HG03175 (cell line): ENCODE measurements at regions not wholly inside any gene's neighbourhood (a gene's known extent, or its start where the extent isn't known, plus 50 kb on each side); places are given as distances from the start of the nearest gene placed in this dataset.

ENCODE experiments used
- ATAC-seq: cut with Tn5 transposase; IDR thresholded peaks from one replicate; pipeline ENCODE4 v1.9.1; 2021; ENCODE audit warnings: mild to moderate bottlenecking, moderate library complexity; ENCODE audit not compliant: unreplicated experiment

- ATAC-seq: no peak
Measured at GRCh38 chr13:34001389-34001788, 183.4 kb downstream of the RFC3 start.

DNA sequence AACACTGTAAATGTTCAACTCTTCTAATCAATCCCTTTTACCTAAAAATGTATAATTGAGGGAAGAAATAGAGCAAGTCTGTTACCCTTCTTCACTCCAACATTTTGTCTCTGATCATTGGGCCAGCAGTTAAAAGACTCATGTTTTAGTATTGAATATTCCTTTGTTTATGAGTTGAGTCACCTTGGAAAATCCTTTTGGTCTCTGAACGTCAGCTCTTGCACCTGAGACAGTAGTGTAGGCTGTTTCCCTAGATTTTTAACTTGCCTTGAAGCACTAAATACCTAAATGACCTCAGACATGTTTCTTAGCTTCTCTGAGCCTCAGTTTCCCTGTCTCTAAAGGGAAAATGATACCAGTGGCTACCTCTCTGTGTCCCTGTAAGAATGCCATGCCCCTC lies 184.2 kb downstream of the RFC3 start:
- no peak for ATAC-seq

DNA sequence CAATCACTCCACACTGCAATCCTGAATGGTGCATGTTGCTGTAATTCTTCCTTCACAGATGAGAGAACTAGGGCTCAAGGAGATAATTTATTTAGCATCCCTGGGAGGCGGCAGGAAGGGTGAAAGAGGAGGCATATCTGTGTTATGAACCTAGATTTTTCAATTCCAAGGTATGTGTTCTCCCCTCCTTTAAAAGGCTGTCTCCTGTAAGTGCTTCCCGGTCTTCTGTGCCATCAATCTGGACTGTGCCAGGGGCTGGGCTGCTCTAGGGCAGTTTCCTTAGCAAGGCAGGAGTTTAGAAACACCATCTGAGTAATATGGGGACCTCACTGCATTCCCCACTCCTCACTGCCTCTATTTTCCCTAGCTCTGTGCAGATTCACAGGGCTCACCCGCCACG lies 185.0 kb downstream of the RFC3 start:
- no peak for ATAC-seq

DNA sequence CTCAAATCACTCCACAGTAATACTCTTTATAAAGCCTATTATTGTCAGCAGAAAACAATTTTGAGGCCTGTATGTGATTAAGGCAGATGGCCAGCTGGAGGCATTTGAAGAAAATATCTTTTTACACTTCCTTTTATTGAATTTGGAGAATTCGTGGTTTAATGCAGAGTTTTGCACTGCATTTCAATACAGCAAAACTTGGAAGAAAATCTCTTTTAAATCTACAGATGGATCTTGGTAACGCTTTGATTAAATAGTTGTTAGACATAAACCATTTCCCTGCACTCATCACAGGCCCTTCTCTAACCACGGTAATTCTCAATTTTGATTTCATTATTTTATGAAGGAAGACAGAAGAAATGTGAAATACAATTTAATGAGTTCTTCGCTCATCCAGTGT lies 185.7 kb downstream of the RFC3 start:
- ATAC-seq: no peak

GRCh38 chr13:34004676-34005075 lies 186.7 kb downstream of the RFC3 start:
- no peak for ATAC-seq

DNA sequence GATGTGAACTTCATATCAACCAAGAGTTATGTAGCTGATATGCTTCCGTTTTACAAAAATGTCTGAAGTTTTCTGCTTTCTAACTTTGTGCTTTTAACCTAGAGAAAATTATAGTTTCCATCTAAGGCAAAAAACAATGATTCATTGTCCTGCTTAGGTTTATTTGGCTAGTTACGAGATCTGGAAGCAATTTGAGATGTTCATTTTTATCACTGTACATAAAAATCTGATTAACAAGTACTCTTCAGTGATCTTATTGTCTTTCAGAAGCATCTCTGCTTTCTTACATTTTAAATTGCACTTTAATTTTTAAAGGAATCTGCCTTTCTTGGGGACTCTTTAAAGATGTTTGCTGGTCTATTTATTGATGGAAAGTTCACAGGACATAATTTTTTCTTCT lies 188.1 kb downstream of the RFC3 start:
- no peak for ATAC-seq

DNA sequence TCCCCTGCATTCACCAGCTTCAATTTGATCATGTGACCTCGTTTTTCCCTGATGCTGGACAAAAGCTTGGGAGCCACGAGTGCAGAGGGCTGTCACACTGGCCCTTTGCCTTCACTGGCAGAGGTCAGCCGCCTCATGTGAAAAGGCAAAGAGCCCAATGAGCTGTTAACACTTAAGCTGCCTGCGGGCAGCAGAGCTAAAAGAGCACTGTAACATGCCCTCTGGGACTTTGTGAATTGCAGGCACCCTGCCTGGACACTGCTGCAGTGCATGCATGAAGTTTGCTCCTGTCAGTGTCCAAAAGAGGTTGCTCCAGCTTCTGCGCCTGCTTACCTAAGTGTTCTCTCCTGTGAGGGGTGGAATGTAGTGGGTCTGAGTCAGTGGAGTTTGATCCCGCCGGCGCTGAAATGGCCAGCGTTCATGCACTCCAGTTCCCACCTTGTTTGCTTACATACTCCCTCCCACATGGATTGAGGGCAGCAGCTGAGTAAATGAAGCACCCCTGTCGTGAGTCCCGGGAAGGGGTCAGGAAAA lies 193.7 kb downstream of the RFC3 start:
- no peak for ATAC-seq

GRCh38 chr13:34012382-34012781 lies 194.4 kb downstream of the RFC3 start:
- ATAC-seq: no peak

GRCh38 chr13:34013061-34013460 lies 195.1 kb downstream of the RFC3 start:
- no peak for ATAC-seq

DNA sequence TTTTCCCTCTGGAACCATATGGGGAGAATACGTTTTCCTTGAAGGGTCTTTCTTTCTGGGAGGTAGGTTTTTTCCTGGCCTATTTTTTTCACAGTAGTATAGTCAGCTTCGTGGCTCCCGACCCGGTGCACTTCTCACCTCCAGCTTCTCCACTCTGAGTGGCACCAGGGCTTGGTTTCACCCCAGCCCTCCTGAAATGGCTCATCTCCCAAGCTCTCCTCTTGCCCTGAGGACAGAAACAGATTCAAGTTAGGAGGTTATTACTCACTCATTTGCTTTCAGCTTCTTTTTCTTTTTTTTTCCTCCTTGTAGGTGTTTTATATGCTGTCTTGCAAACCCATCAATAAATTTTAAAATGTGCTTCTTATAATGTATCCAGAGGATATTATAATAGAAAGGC lies 199.3 kb downstream of the RFC3 start:
- no peak for ATAC-seq

- no peak for ATAC-seq
Measured at GRCh38 chr13:34019870-34020269, 201.9 kb downstream of the RFC3 start.

DNA sequence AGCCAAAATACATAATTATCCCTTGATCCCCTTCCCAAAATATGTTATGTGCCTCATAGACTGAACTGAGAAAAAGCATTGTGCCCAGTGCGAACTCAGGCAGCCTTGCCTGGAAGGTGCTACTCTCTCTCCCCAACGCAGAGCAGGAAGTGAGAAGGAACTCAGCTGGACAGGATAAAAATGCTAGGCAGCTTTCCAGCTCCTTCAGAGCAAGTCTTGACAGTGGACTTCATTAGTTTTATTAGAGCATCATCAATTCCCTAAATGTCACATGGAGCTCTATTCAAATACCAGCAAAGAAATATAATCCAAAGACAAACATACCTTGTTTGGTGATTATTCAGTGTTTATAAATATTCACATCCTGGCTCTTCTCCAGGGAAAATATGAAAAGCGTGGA lies 202.4 kb downstream of the RFC3 start:
- ATAC-seq: no peak

- no peak for ATAC-seq
Measured at GRCh38 chr13:34021619-34022018, 203.7 kb downstream of the RFC3 start.

DNA sequence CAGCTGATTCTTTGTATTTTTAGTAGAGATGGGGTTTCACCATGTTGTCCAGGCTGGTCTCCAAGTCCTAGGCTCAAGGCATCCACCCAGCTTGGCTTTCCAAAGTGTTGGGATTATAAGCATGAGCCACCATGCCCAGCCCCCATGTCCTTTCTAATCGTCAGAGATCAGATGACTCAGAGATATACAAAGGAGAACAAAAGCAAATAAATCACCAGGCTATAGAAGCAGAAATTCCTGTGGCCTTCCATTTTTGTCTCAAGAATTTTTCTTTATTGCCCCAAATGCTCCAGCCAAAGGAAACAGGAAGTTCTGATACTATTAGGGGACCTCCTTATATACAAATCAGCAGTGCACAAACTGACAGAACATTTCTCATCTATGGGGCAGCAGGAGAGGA lies 207.8 kb downstream of the RFC3 start:
- no peak for ATAC-seq

GRCh38 chr13:34026308-34026707 lies 208.4 kb downstream of the RFC3 start:
- ATAC-seq: no peak

GRCh38 chr13:34028496-34029442 lies 210.8 kb downstream of the RFC3 start:
- no peak for ATAC-seq

DNA sequence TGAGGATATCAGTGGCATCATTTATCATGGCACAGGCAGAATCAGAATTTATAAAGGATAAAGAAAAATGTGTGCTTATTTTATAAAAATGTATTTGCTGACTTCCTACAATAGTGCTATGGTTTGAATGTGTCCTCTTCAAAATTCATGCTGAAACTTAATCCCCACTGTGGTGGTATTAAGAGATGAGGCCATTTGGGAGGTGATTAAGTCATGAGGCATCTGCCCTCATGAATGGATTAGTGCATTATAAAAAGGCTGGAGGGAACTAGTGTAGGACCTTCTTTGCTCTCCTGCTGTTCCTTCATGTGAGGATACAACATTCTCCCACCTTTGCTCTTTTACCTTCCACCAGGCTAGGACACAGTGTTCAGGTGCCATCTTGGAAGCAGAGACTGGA lies 212.8 kb downstream of the RFC3 start:
- ATAC-seq: no peak

- no peak for ATAC-seq
Measured at GRCh38 chr13:34031610-34032009, 213.7 kb downstream of the RFC3 start.

DNA sequence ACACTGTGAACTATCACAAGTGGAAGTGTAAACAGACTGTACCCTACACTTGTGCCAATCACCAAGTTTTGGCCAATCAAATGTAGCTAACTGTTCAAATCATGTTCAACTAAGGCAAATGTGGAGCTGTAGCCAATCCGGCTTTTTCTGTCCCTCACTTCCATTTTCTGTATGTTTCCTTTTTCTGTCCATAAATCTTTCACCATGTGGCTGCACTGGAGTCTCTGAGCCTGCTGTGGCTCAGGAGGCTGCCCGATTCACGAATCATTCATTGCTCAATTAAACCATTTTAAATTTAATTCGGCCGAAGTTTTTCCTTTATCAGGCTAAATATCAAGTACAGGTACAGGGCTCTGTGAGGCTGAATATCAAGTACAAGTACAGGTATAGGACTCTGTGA lies 216.5 kb downstream of the RFC3 start:
- no peak for ATAC-seq

- ATAC-seq: no peak
Measured at GRCh38 chr13:34035178-34035577, 217.2 kb downstream of the RFC3 start.

- no peak for ATAC-seq
Measured at GRCh38 chr13:34035676-34036325, 217.9 kb downstream of the RFC3 start.
